H1 (cell line): ENCODE measurements at regions not wholly inside any gene's neighbourhood (a gene's known extent, or its start where the extent isn't known, plus 50 kb on each side); places are given as distances from the start of the nearest gene placed in this dataset.

Source experiments
- TF ChIP-seq, protein P1 (sequence below): fragments of 300-600 bp; sonication (generic); IDR thresholded peaks from 2 replicates; pipeline ENCODE4 v1.7.1; 2012; ENCODE audit warnings: low read length, moderate library complexity, mild to moderate bottlenecking, inconsistent platforms; ENCODE audit not compliant: insufficient replicate concordance
- TF ChIP-seq, protein P2 (sequence below): IDR thresholded peaks from 2 replicates; pipeline ENCODE4 v1.6.1; 2012; ENCODE audit warnings: low read length, inconsistent platforms

DNA sequence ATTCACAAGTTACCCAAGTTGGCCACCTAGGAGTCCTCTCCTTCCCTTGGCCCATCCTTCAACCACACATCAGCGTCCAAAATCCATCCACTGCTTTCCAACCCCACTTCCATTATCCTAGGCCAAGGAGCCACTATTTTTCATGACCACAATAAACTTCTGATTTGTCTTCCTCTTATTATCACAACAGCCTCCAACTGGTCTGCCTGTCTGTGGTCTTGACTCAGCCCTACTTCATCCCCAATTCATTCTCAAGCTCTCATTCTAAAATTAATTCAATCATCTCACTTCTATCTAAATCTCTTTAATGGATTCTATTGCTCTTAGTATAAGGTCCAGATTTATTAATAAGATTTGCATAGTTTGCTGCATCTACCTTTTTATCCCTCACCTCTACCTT, 189.0 kb upstream of the PRDM1 start (continued):
- TF ChIP-seq, protein P1, sequence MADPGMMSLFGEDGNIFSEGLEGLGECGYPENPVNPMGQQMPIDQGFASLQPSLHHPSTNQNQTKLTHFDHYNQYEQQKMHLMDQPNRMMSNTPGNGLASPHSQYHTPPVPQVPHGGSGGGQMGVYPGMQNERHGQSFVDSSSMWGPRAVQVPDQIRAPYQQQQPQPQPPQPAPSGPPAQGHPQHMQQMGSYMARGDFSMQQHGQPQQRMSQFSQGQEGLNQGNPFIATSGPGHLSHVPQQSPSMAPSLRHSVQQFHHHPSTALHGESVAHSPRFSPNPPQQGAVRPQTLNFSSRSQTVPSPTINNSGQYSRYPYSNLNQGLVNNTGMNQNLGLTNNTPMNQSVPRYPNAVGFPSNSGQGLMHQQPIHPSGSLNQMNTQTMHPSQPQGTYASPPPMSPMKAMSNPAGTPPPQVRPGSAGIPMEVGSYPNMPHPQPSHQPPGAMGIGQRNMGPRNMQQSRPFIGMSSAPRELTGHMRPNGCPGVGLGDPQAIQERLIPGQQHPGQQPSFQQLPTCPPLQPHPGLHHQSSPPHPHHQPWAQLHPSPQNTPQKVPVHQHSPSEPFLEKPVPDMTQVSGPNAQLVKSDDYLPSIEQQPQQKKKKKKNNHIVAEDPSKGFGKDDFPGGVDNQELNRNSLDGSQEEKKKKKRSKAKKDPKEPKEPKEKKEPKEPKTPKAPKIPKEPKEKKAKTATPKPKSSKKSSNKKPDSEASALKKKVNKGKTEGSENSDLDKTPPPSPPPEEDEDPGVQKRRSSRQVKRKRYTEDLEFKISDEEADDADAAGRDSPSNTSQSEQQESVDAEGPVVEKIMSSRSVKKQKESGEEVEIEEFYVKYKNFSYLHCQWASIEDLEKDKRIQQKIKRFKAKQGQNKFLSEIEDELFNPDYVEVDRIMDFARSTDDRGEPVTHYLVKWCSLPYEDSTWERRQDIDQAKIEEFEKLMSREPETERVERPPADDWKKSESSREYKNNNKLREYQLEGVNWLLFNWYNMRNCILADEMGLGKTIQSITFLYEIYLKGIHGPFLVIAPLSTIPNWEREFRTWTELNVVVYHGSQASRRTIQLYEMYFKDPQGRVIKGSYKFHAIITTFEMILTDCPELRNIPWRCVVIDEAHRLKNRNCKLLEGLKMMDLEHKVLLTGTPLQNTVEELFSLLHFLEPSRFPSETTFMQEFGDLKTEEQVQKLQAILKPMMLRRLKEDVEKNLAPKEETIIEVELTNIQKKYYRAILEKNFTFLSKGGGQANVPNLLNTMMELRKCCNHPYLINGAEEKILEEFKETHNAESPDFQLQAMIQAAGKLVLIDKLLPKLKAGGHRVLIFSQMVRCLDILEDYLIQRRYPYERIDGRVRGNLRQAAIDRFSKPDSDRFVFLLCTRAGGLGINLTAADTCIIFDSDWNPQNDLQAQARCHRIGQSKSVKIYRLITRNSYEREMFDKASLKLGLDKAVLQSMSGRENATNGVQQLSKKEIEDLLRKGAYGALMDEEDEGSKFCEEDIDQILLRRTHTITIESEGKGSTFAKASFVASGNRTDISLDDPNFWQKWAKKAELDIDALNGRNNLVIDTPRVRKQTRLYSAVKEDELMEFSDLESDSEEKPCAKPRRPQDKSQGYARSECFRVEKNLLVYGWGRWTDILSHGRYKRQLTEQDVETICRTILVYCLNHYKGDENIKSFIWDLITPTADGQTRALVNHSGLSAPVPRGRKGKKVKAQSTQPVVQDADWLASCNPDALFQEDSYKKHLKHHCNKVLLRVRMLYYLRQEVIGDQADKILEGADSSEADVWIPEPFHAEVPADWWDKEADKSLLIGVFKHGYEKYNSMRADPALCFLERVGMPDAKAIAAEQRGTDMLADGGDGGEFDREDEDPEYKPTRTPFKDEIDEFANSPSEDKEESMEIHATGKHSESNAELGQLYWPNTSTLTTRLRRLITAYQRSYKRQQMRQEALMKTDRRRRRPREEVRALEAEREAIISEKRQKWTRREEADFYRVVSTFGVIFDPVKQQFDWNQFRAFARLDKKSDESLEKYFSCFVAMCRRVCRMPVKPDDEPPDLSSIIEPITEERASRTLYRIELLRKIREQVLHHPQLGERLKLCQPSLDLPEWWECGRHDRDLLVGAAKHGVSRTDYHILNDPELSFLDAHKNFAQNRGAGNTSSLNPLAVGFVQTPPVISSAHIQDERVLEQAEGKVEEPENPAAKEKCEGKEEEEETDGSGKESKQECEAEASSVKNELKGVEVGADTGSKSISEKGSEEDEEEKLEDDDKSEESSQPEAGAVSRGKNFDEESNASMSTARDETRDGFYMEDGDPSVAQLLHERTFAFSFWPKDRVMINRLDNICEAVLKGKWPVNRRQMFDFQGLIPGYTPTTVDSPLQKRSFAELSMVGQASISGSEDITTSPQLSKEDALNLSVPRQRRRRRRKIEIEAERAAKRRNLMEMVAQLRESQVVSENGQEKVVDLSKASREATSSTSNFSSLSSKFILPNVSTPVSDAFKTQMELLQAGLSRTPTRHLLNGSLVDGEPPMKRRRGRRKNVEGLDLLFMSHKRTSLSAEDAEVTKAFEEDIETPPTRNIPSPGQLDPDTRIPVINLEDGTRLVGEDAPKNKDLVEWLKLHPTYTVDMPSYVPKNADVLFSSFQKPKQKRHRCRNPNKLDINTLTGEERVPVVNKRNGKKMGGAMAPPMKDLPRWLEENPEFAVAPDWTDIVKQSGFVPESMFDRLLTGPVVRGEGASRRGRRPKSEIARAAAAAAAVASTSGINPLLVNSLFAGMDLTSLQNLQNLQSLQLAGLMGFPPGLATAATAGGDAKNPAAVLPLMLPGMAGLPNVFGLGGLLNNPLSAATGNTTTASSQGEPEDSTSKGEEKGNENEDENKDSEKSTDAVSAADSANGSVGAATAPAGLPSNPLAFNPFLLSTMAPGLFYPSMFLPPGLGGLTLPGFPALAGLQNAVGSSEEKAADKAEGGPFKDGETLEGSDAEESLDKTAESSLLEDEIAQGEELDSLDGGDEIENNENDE, result no peak
- TF ChIP-seq, protein P2, sequence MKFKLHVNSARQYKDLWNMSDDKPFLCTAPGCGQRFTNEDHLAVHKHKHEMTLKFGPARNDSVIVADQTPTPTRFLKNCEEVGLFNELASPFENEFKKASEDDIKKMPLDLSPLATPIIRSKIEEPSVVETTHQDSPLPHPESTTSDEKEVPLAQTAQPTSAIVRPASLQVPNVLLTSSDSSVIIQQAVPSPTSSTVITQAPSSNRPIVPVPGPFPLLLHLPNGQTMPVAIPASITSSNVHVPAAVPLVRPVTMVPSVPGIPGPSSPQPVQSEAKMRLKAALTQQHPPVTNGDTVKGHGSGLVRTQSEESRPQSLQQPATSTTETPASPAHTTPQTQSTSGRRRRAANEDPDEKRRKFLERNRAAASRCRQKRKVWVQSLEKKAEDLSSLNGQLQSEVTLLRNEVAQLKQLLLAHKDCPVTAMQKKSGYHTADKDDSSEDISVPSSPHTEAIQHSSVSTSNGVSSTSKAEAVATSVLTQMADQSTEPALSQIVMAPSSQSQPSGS, result no peak
